G401 (cell line): ENCODE measurements at regions not wholly inside any gene's neighbourhood (a gene's known extent, or its start where the extent isn't known, plus 50 kb on each side); places are given as distances from the start of the nearest gene placed in this dataset.

ENCODE experiments used
- DNase-seq: peaks from one replicate; pipeline ENCODE4 v3.0.0-alpha.2; 2015; ENCODE audit warnings: low spot score
- in situ Hi-C: cut with HindIII; loops from 2 replicates; pipeline ENCODE4 v1.10.0; 2016; ENCODE audit warnings: low sequenced_read_pairs, mixed read lengths

DNA sequence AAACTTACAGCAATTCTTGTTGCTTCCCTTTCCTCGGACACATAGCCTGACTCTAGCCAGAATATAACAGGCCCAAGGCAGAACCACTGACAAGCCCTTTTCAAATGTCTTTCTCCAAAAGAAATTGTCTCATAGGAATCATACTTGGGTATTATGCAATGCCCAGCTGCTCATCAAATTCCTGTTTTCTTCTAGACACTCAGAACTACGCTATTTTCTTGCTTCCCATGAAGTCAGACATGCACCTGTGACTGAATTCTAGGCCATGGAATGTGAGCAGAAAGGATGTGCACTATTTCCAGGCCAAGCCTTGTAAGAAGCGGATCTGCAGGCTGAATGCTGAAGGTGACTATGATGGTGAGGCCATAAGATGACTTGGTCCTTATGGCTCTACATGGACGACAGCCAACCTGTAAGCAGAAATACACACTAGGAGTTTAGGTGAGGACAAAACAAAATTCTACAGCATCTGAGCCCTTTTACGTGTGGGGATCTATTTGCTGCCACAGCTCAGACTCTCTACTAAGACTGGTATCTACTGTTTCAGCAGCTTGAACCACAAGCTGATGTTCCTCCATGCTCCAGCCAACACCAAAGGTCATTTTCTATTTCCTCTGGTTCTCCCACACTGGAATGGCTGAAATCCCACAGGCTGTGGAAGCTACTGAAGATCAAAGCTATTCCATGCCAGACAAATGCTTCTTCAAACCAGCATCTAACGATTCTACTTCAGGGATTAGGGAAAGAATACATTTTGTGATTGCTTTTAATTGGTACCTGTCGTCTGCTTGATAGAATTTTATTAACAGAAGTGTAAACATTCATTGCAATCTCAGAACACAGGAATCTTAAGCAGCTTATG, 378.7 kb downstream of the RBM43 start:
- DNase-seq = no peak

GRCh38 chr2:150880986-150881385, 380.7 kb downstream of the RBM43 start:
- in situ Hi-C loops = no loop called here
- DNase-seq = no peak

More for the DNA sequence above, 378.7 kb downstream of the RBM43 start:
- in situ Hi-C loops = no loop called here

- DNase-seq = no peak
These were observed 383.3 kb downstream of the RBM43 start for GRCh38 chr2:150878356-150878755.

DNA sequence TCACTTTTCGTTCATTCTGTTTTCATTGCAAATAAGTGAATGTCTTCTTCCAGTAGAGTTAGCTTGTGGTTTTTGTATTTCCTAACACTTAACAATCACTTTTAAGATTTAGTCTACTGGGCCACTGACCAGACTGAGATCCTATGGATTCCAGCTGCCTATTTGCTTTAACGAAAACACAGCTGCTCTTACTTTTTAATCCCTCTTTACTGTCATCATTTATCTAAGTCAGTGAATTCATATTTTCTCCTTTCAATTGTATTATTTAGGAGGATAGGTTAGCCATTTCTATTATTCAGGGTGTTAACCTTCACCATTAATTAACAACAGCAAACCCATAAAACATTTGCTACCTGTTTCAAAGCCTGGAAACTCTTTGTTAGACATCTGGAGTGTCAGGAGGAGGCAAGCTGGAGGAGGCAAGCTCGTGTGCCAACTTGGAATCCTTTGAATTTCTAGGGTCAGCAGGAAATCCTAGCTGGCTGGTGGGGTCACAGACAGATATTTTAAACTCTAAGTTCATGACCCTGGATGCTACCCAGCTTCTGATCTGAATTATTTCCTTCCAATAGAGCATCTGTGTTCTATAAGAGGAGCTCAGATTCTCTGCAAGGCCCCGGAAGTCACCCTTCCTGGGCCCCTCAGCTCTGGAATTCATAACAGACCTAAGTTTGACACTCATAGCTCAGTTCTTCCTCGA, 385.3 kb downstream of the RBM43 start:
- in situ Hi-C loops = no loop called here
- DNase-seq = no peak

More at GRCh38 chr2:150878356-150878755, 383.3 kb downstream of the RBM43 start:
- in situ Hi-C loops = no loop called here

DNA sequence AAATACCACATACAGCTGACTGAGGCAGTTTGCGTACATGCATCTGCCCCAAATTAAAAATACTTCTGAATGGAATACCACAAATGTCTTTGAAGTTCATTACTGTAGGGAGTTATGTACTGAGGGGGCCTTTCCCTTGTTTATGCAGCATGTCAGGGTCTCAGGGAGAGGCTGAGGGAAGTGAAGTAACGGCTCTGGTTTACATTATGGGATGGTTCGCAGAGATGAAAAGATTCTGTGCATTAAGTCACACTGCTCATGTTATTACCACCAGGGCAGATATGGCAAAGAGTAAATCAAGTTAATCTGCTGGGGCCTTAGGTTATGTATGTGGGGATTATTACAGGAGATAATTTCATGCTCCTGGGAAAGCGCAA, 385.9 kb upstream of the RND3 start:
- no peak for DNase-seq
- in situ Hi-C loops = no loop called here

DNA sequence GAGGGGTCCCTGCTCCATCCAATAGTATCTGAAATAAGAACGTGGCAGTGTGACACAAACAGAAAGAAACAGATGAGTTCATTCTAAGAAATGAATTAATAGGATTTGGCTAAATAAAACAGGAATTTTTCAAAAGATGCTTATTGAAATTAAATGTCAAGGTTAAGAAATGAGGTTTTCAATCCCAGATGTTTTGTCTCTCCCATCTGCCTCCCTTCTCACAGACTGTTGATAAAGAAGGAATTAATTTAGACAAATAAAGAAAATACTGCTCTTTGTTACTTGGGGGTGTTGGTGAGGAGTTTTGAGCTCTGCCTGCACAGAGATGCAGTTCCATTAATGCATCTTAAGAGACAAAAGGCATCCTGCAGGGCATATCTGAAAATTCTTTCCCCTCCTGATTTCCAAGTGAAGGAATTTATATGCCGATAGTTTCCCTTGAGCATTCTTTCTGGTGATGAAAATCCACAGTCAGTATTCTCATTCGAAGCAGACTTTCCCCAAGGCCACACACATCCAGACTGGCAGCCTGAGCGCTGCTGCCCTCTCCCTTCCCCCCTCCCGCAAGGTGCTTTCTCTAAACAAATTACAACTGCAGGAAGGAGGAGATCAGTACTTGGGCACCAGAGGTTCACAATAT, 385.4 kb upstream of the RND3 start:
- DNase-seq = no peak

DNA sequence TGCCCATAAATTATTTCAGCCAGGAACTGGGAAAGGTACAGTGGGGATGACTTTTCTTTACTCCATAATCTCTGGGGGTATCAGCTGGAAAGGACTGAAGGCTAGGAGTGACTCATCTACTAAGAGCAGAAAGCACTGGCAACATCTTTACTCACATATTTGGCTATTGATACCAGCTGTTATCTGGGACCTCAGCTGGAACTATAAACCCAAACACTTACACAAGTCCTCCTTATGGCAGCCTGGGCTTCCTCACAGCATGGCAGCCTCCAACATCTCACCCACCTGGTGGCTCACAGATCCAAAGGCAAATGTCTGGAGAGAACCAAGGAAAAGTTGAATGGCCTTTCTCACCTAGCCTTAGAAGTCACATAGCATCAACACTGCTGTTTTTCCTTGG, 379.0 kb upstream of the RND3 start:
- in situ Hi-C loops = no loop called here
- DNase-seq = no peak

More for the DNA sequence above, 385.4 kb upstream of the RND3 start:
- in situ Hi-C loops = no loop called here

GRCh38 chr2:150863691-150864090, 376.2 kb upstream of the RND3 start:
- in situ Hi-C loops = no loop called here

DNA sequence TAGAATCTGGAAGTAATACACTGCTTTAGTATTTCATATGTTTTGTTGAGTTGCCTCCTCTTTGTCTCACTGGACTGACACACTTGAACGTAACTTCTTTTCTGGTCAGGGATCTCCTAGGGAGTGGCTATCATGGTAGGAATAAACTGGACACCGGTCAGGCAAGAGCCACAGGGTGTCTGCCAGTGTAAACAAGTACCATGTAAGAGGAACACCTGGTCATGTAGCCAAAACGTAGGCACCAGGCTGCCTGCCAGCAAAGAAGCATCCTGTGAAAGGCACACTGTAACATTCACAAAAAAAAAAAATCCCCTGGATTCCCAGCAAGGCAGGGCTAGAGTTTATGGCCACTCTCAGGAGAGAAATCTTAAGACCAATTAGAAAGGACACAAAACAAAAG, 372.8 kb upstream of the RND3 start:
- in situ Hi-C loops = no loop called here
- DNase-seq = no peak

More at GRCh38 chr2:150863691-150864090, 376.2 kb upstream of the RND3 start:
- no peak for DNase-seq

DNA sequence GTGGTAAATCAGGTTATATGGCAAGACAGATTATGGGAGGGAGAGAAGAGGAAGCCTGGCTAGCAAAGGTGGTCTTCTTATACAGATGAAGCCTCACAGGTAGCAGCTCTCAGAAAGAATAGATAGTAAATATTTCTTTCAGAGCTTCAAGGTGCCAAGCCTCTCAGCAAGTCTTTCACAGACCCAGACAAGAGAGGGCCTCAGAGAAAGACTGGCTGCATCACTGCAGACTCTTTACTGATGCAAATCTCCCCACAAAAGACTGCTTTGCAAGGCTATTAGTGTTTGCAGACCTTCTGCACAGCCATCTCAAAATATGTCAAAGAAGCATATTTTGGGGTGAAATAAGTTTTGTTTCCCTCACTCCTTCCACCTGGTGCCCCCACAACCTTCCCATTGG, 372.4 kb upstream of the RND3 start:
- DNase-seq = no peak
- in situ Hi-C loops = no loop called here

DNA sequence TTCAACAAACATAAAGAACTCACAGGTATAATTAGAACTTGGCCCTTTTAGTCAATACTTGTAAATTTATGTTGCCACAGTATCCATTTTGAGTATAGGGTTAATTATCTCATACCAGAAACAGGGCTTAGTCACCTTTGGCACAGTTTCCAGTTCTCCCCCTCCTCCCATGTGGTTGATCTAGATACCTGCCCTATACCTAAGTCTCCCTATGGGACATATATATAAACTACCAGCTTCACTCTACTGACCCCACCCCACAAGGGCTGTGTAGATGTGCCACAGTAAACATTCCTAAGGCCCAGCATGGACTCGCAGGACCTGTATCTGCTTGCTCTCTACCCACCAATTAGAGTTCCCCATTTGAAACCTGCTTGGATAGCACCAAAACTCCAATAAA, 371.7 kb upstream of the RND3 start:
- DNase-seq = no peak
- in situ Hi-C loops = no loop called here

DNA sequence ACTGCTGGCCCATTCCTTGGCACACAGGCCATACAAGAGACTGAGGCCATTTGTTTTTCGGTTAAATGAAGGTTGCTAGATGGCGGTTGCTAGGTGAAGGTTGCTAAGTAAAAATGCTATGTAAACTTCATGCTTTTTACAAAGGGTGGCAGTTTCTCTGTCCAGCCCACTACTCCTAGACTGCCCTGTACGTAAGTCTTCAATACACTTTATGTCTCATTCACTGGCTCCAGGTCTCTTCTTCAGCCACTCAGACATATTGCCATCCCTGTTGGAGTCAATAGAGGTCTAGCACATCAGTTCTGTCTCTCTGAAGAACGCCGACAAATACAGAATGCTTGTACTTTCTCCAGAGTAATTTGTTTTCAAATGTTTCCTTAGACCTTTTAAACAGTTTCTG, 370.9 kb upstream of the RND3 start:
- DNase-seq = no peak
- in situ Hi-C loops = no loop called here

- no peak for DNase-seq
- in situ Hi-C loops = no loop called here
These were observed 369.3 kb upstream of the RND3 start for GRCh38 chr2:150856596-150857281.

- DNase-seq = no peak
- in situ Hi-C loops = no loop called here
These were observed 365.8 kb upstream of the RND3 start for GRCh38 chr2:150853263-150853662.

DNA sequence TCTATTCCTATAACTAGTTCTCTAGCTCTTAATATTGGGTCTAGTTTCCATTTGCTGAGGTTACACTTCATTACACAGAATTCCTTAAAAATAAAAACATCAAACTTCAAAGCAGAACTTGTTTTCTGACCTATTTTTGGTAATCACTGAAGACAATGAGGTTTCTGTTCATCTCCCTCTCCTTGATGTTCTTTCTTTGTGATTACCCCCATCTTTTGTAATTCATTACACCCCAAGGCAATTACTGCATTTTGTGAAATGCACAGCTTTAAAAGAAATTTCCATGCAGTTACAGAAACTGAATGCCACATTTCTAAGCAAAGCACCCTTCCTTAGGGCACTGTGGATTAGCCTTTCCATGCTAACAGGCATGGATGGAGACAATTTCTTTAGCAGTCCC, 363.2 kb upstream of the RND3 start:
- DNase-seq = no peak
- in situ Hi-C loops = no loop called here

- in situ Hi-C loops = no loop called here
- no peak for DNase-seq
These were observed 360.1 kb upstream of the RND3 start for GRCh38 chr2:150847578-150847977.

GRCh38 chr2:150846691-150847090, 359.2 kb upstream of the RND3 start:
- in situ Hi-C loops = no loop called here
- DNase-seq = no peak

DNA sequence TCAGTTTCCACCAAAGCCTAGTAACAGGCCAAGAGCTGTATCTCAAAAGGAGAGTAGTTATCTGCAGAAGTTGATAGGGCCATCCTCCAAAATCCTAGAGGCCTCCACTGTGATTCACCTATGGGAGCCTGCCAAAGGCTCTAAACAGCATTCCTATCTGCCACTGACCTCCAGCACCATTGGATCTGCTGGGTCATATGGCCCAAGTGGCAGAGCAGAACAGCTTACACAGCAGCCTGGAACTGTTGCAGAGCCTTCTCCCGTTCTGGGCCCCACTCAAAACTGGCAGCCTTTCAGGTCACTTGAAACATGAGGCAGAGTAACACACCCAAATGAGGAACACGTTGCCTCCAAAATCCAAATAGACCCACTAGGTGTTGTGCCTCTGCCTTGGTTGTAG, 345.2 kb upstream of the RND3 start:
- in situ Hi-C loops = no loop called here

DNA sequence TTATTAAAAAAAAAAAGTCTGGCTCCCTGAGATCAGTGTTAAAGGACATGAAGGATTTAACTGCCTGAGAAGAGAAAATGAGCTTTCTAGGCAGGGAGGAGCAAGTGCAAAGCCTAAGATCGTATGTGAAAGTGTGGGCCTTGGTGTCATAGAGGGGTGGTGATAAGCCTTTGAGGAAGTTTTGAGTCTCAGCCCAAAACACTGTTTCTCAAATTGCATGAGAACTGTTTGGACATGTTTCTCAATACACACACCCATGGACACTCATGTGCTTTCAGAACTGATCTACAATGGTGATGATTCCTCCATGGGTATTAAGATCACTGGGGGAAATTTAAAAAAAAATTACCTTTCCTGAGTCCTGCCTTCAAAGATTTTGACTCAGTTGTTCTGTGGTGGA, 336.7 kb upstream of the RND3 start:
- no peak for DNase-seq
- in situ Hi-C loops = no loop called here

More for the DNA sequence above, 345.2 kb upstream of the RND3 start:
- DNase-seq = no peak

DNA sequence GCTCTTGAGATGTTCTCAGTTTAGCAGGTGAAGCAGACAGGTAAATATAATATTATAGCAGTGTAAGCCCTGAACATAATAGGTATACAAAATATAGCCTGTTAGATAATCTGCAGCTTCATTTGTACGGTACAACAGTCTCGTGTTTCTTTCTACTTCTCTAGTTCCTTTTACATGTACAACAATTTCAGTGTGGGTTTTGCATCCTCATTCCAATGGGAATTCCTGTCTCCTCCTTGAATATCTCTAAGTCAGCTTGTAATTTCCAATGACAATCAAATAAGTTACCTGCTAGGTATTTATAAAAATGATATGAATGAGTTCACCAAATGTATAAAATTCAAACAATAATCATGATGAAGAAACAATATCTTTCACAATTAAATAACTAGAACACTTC, 330.0 kb upstream of the RND3 start:
- no peak for DNase-seq
- in situ Hi-C loops = no loop called here
